ENCODE measurements at regions not wholly inside any gene's neighbourhood (a gene's known extent, or its start where the extent isn't known, plus 50 kb on each side); places are given as distances from the start of the nearest gene placed in this dataset.
"Not testable (repeated sequence)": the region's sequence is repeated elsewhere in the genome, so short reads cannot be mapped to it uniquely, and the experiment has no call there.

DNA sequence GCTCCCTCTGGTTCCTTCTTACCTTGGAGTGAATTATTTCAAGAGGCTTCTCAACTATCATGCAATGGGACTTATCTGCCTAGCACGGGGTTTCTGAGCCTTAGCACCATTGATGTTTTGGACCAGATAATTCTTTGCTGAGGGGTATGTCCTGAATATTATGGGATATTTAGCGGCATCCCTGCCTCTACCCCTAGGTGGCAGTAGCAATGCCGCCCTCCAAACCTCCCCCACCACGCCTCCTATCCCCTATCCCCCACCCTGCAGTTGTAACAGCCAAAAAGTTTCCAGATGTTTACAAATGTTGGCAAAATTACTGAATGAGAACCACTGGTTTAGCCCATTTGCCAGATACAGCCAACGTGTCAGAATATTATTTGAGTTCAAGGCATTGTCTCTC, 125.5 kb downstream of the POSTN start:
- no peak for DNase-seq

GRCh38 chr13:37472266-37472665, 126.3 kb downstream of the POSTN start:
- DNase-seq, result not testable (repeated sequence)

- DNase-seq, result peak; percentile 77
Measured at GRCh38 chr13:37460166-37460565, 138.4 kb downstream of the POSTN start.

DNA sequence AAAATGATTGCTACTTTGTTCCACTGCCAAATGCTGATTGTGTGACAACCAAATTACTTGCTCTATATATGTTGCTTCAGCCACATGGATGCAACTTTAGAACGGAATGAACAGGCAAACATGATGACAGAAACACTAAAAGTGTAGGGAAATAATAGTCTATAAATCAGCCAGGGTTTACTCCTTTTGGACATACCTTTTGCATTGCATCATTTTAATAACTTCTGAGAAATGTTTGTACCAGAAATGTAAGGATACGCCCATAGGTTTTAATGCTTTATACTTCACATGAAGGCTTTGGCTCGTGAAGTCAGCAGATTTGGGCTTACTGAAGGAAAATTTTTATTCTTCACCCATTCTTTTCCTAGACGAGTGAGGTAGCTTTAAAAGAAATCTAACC, 141.0 kb downstream of the POSTN start:
- DNase-seq, result peak; percentile 84

- DNase-seq, result no peak
Measured at GRCh38 chr13:37456506-37456905, 142.1 kb downstream of the POSTN start.

- DNase-seq, result no peak
Measured at GRCh38 chr13:37456041-37456440, 142.5 kb downstream of the POSTN start.

GRCh38 chr13:37453246-37453645, 145.3 kb downstream of the POSTN start:
- DNase-seq, result peak; percentile 88

DNA sequence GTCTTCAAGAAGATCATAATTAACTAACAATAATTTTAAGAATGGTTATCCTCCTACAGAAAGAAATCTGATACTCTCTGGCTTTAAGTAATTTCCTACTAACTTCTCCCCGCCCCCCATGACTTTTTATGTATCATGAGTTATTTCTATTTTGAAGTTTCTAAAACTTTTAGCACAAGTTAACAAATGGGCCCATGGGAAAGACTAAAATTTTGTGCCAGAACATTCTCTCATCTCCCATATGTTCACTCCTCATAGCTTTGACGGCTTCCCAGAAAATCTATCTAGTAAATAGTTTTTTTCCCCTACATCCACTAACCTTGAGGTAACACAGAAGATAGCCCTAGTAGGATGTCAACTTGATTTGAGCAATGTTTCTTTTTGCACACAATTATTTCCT, 148.3 kb downstream of the POSTN start:
- peak; percentile 17 for DNase-seq

GRCh38 chr13:37448153-37448552, 150.4 kb downstream of the POSTN start:
- DNase-seq, result no peak

DNA sequence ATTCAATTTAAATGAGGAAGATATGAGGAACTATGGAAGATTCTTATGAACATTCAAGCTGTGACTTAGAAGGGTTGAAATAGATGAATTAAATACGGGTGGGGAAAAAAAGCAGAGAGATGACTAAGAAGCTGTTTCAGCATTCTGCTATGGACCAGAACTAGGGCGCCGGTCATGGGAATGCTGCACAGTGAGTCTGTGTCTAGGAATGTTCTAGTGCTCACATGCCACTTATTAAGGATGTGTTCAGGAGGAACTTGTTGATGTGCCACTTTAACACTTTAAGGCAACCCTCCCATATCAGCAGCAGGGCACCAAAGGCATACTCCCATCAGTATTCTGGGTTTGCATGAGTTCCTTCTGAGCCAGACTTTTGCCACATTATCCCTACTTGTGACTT, 152.1 kb downstream of the POSTN start:
- peak; percentile 95 for DNase-seq

DNA sequence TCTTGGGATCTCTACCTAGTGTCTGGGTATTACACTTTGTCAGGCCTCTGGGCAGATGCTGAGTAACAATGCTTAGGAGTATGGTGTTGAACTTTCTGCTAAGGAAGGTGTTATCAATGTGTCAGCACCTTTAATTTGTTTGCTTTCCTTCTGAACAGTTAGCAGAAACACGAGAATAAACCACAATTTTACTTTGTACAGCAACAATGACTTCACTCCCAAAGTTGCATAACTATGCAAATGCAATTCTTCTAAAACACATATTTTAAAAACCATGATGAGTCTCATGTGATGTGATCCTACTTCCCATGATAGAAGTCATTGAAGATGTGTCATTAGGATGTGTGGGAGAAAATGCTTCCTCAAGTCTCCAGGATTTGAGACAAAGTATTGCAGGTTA, 155.0 kb downstream of the POSTN start:
- DNase-seq, result peak; percentile 85

- no peak for DNase-seq
Measured at GRCh38 chr13:37442996-37443395, 155.6 kb downstream of the POSTN start.

GRCh38 chr13:37435881-37436280, 162.7 kb downstream of the POSTN start:
- DNase-seq, result no peak

DNA sequence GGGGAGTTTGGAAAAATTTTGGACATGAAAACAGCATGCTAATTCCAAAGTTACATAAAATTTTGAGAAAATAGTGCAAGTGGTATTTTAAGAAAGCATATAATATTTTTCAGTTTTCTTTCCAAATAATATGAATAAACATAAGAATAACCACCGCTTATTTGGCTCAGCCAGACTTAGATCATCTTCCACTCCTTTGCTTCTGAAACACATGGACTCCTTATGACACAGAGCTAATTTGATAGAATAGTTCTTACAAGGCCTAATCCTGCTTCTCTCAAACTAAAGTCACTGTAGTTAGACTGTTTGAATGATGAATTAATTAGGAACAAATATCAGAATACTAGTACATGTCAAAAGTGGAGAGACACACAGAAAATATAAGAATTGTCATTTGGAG, 165.5 kb downstream of the POSTN start:
- no peak for DNase-seq

GRCh38 chr13:37429976-37430375, 168.6 kb downstream of the POSTN start:
- peak; percentile 83 for DNase-seq

DNA sequence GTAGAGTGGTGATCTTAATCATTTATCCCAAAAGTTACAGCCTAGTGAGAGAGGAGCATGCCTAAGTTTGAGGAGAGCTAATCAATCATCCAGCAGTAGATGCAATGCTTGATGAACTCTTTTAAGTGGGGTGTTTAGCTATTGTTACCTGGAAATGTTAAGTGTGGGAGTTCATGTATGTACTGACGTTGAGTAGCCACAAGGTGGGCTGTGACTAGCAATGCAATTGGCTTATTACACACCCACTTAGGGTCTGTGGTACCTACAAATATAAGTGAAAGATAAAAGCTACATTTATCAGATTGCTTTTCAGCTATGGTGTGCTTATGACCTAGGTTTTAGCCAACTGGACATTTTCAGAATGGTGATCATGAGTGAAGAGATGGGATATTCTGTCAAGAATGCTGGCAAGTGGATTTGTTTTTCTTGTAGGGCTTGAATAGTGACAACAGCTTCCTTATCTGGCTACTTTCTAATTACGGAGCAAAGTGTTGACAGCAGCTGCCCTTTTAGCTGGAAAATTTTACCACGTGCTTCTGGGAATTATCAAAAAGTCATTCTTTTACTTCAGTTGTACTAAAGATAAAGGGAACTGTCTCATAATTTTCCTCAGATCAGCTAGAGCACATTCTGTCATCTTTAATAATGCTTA, 170.6 kb downstream of the POSTN start:
- DNase-seq, result no peak

- DNase-seq, result no peak
Measured at GRCh38 chr13:37418490-37418889, 180.1 kb downstream of the POSTN start.

- DNase-seq, result no peak
Measured at GRCh38 chr13:37417060-37417441, 181.5 kb downstream of the POSTN start.

- peak; percentile 65 for DNase-seq
Measured at GRCh38 chr13:37416291-37417059, 182.1 kb downstream of the POSTN start.

- no peak for DNase-seq
Measured at GRCh38 chr13:37413161-37413560, 185.4 kb downstream of the POSTN start.

DNA sequence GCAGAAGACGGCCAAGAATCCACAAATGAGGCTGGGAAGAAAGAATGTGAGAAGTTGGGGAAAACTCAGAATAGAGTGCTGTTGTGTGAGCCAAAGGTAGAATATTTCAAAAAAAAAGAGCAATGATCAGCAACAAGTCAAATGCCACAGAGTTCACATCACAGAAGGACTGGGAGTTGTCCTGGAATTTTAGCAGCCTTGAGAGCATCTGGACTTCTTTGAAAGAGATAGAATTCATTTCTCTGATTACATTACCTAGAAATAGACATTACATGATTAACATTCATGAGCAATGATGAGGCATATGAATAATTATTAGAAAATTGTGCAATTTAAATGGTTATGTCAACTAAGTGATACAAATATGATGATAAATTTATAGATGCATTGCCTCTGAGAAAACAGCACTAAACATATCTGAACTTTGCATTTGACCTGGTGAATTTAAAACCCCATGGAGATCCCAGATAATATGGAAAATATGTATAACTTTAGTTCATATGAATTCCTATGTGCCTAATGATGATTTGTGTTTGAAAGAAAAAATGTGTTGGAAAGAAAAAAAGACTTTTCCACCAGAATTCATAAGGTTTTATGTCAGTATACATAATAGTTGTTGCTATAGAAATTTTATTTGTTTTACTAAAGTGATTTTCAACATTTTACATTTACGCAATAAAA, 186.2 kb downstream of the POSTN start:
- DNase-seq, result peak; percentile 97

DNA sequence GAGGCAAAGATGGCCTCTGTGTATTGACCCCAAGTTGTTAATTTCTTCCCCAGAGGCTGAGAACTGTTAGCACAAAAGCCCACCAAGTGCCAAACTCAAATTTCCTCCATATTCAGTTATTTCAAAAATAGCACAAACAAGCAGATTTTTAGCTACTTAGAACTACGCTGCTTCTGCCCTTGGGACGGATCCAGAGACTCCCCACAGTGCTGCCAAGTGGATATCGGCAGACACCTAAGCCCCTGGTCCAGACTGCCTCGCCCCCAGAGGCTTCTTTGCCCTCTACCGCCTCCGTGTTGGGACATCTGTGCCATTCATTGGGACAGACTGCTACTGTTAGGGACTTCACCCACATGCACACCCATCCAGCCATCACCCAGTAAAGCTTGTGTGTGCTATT, 188.3 kb downstream of the POSTN start:
- DNase-seq, result no peak

DNA sequence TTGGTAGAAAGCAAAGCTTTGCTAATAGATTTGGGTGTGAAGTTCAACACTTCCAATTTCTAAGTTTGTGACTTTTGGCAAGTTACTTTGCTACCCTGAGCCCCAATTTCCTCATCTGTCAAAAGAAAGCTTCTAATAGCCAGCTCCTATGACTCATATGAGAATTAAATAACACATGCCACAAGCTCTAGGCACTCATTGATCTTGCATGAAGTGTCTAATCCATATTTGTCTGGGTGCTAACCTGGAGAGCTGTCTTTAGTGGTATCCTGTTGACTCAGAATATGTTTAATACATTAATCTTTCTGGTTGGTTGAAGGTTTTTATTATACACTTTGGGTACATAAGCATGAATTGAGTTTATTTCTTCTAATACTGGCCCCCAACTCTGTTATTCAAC, 188.8 kb downstream of the POSTN start:
- peak; percentile 68 for DNase-seq

GRCh38 chr13:37407156-37407555, 191.4 kb downstream of the POSTN start:
- DNase-seq, result no peak

Measured in fibroblast of upper back skin (primary cell).